Fibroblast of mammary gland (primary cell): ENCODE measurements at regions not wholly inside any gene's neighbourhood (a gene's known extent, or its start where the extent isn't known, plus 50 kb on each side); places are given as distances from the start of the nearest gene placed in this dataset.
"Not testable (repeated sequence)": the region's sequence is repeated elsewhere in the genome, so short reads cannot be mapped to it uniquely, and the experiment has no call there.

Experiments used
- DNase-seq: peaks from one replicate; pipeline ENCODE4 v3.0.0-alpha.2; 2010; ENCODE audit warnings: low read depth
- H3K4me3 ChIP-seq: 2 replicates; pipeline ENCODE4 v1.5.1; 2011; ENCODE audit warnings: low read depth, mild to moderate bottlenecking, low read length, moderate library complexity; ENCODE audit not compliant: control insufficient read depth
- CTCF ChIP-seq: conservative IDR thresholded peaks from 2 replicates; pipeline ENCODE4 v1.5.1; 2011; ENCODE audit warnings: low read depth, low read length, inconsistent platforms; ENCODE audit not compliant: control insufficient read depth, insufficient read depth

- H3K4me3 ChIP-seq = no peak overlapping the region
- no peak for TF ChIP-seq CTCF
- DNase-seq = no peak
Observed at GRCh38 chr9:117839862-117840261, 135.7 kb downstream of the TLR4 start.

GRCh38 chr9:117851836-117852461 is 147.7 kb downstream of the TLR4 start:
- DNase-seq, H3K4me3 ChIP-seq: not testable (repeated sequence)

GRCh38 chr9:117858561-117858960 is 154.4 kb downstream of the TLR4 start:
- no peak overlapping the region for H3K4me3 ChIP-seq
- no peak for TF ChIP-seq CTCF
- DNase-seq = no peak

- no peak for TF ChIP-seq CTCF
- no peak overlapping the region for H3K4me3 ChIP-seq
- no peak for DNase-seq
Observed at GRCh38 chr9:117860849-117861248, 156.6 kb downstream of the TLR4 start.

- no peak for DNase-seq
- H3K4me3 ChIP-seq = no peak overlapping the region
- TF ChIP-seq CTCF = no peak
Observed at GRCh38 chr9:117864385-117865057, 160.3 kb downstream of the TLR4 start.

GRCh38 chr9:117868594-117868993 is 164.4 kb downstream of the TLR4 start:
- TF ChIP-seq CTCF = no peak
- H3K4me3 ChIP-seq = no peak overlapping the region
- no peak for DNase-seq

GRCh38 chr9:117869287-117869686 is 165.1 kb downstream of the TLR4 start:
- no peak overlapping the region for H3K4me3 ChIP-seq
- TF ChIP-seq CTCF = no peak
- no peak for DNase-seq
